ENCODE measurements at regions not wholly inside any gene's neighbourhood (a gene's known extent, or its start where the extent isn't known, plus 50 kb on each side); places are given as distances from the start of the nearest gene placed in this dataset.

- no peak for DNase-seq
- Histone ChIP-seq H3K9me2 (no peaks in the 10 kb centered on the region), H3F3A (replicated peaks; ENCODE audit: insufficient read depth) (no peaks in the 10 kb centered on the region), H3K9me3 (no peaks in the 10 kb centered on the region), H4K20me1 (ENCODE audit: insufficient read depth) (no peaks in the 10 kb centered on the region), H3K4me3 (ENCODE audit: low read depth in 2 of 2, low read length in 1 of 2) (no peak overlapping the region), H3K27me3 (ENCODE audit: insufficient read depth) (no peaks in the 10 kb centered on the region), H2AFZ (ENCODE audit: low read depth) (no peak overlapping the region), H3K36me3 (replicated peaks in 1 of 2; ENCODE audit: control insufficient read depth in 1 of 2, insufficient read depth in 2 of 2, low read length in 1 of 2) (no peaks in the 10 kb centered on the region), H3K79me2 (ENCODE audit: insufficient read depth) (no peaks in the 10 kb centered on the region), H3K4me2 (no peak overlapping the region), H3K9ac (no peak overlapping the region), H3K4me1 (ENCODE audit: control insufficient read depth in 1 of 2, insufficient read depth in 2 of 2, low read depth in 1 of 2, low read length in 1 of 2) (no peaks in the 10 kb centered on the region), H3K27ac (ENCODE audit: low read depth in 2 of 2, low read length in 1 of 2) (no peak overlapping the region)
- WGBS (ENCODE audit: low lambda C conversion rate), result 15% methylated on average over 3 of the region's 3 CpGs
- CTCF ChIA-PET, result interaction anchor here (0.6 kb wide), 1 partner anchor 123 kb away, joined by 3 read pairs; no protein-coding TSS in a partner anchor
- POLR2A ChIA-PET, result no interaction called here
- TF ChIP-seq NFIC (IDR thresholded peaks at IDR 0.05; ENCODE audit: borderline replicate concordance) (no peak), EZH2phosphoT487 (IDR thresholded peaks at IDR 0.05; ENCODE audit: borderline replicate concordance, low read depth) (no peak), ZBTB33 (IDR thresholded peaks at IDR 0.05; ENCODE audit: borderline replicate concordance, low read depth) (no peak), RFX5 (IDR thresholded peaks at IDR 0.05; ENCODE audit: low read length) (no peak), RXRA (IDR thresholded peaks at IDR 0.05; ENCODE audit: borderline replicate concordance, low read depth) (no peak), TCF12 (IDR thresholded peaks at IDR 0.05) (no peak), CHD2 (IDR thresholded peaks at IDR 0.05; ENCODE audit: low read length, partially characterized antibody) (no peak), CTCF (IDR thresholded peaks at IDR 0.05) (no peak), YY1 (IDR thresholded peaks at IDR 0.05; ENCODE audit: low read depth) (no peak), FOSL2 (IDR thresholded peaks at IDR 0.05; ENCODE audit: borderline replicate concordance, low read depth) (no peak), USF2 (IDR thresholded peaks at IDR 0.05; ENCODE audit: borderline replicate concordance, low read depth, low read length) (no peak), MAX (IDR thresholded peaks at IDR 0.05; ENCODE audit: low read depth) (no peak), REST (IDR thresholded peaks at IDR 0.05; ENCODE audit: low read depth, low read length) (no peak), NRF1 (IDR thresholded peaks at IDR 0.05; ENCODE audit: low read depth, low read length) (no peak), SIN3A (IDR thresholded peaks at IDR 0.05; ENCODE audit: borderline replicate concordance, low read depth, low read length) (no peak)
Measured at GRCh38 chr5:28226407-28226806, 1188.0 kb upstream of the CDH9 start.

Measured in SK-N-SH (cell line).